RPMI8226 (cell line): ENCODE measurements at regions not wholly inside any gene's neighbourhood (a gene's known extent, or its start where the extent isn't known, plus 50 kb on each side); places are given as distances from the start of the nearest gene placed in this dataset.

Experiments used
- DNase-seq: peaks from one replicate; pipeline ENCODE4 v3.0.0-alpha.2; 2015

GRCh38 chr7:25316366-25316765 is 88.1 kb upstream of the NPVF start:
- no peak for DNase-seq

GRCh38 chr7:25318047-25318446 is 89.8 kb upstream of the NPVF start:
- DNase-seq = no peak

DNA sequence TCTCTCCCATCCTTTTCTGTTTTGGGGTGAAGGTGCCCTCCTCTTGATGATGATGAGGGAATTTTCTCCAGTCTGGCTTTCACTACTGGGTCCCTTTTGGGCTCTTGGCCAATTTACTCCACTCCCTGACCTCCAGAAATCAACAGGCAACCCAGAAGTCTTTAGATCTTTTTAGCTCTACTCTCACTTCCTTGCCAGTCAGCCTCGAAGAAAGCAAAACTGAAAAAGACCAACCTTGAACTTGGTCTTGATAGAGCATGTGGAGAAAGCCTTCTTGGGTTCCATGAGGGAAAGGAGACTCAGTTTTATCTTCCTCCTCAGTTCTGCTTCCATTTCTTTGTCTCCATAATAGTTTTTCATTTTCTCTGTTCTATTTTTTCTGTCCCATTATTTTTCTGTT is 91.4 kb upstream of the NPVF start:
- DNase-seq = no peak

DNA sequence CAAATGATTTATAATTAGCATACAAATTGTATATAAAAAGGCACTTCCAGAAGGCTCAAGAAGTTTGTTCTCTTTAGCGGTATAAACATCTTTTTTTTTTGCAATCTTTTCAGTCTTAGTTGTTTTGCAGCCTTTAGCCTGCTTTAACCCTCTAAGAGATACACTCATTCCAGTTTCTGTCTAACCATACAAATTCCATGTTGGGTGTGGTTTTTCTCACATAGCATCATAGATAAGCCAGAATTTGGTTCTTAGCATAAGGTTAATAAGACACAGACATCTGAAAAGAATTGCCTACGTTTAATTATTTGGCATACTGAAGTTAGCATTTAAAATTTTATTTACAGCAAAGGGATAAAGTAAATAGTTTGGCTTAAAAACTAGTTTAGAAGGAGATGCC is 92.5 kb upstream of the NPVF start:
- no peak for DNase-seq

GRCh38 chr7:25321424-25321823 is 93.1 kb upstream of the NPVF start:
- no peak for DNase-seq

DNA sequence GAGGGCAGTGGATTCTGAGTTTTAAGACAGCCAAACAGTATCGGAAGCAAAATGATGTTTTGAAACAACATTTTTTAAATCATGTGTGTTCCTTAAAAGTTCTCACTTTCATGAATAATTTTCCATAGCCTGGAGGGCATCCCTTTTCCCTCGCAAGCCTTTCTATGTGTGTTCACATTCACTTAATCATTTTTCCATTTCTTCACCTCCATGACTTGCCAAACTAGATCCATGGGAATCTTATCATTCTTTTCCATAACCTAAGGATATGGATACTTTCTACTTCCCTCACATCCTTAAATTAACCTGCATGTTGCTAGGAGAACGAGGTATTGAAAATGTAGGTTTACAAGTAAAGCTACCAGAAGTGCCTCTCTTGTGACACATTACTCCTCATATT is 94.2 kb upstream of the NPVF start:
- DNase-seq = no peak

DNA sequence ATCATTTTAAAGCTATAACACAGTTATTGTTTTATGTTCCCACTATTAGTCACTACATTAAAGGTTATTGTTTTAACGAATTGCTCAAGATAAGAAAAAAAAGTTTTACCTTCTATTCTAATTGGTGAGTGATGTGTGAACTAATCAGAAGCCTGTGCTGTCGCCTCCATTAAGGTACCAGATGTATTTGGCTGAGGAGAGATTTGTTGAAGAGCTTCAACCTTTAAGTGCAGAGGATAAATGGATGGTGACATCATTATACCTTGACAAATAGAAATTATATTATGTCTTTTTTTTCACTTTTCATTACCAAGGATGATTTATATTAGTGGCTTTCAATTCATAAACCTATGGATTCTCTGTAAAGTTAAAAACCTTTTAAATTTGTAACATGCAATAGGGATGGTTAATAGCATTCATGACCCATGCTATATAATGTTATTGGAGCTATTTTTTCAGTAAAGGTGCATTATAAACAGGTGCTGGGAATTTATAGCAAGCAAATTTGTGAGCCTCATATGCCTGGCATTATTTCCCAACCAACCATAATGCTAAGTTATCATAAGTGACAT is 97.0 kb upstream of the NPVF start:
- no peak for DNase-seq

DNA sequence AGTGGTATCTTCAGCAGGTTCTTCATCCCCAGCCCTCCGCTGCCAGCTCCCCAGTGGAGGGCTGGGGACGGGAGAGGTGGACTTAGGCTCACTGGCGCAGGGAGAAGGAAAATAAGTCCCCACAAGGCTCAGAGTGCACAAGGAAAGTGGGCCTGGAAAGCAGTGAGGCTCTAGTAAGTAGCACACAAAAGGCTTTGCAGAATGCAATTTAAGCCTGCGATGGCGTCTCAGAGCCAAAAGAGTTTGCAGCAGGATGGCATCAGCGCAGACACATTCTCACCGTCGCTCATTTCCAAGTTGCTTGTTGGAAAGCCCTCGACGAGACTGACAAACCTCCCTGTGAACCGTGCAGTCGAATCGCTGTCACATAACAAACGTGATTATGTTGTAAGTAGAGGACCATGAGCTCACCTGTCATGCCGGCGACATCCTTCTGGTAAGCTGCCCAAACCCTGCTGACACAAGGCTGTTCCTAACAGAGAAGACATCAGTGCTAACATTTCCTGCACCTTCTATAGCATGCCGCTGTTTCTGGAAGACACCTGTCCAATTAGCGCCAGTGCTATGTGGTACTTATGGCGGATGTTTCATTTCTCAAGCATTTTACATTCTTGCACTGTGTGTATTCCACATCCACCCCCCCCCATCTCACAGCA is 98.3 kb upstream of the NPVF start:
- DNase-seq = no peak

GRCh38 chr7:25329815-25330214 is 101.5 kb upstream of the NPVF start:
- DNase-seq = no peak

- no peak for DNase-seq
Measured at GRCh38 chr7:25333296-25333928, 105.1 kb upstream of the NPVF start.

DNA sequence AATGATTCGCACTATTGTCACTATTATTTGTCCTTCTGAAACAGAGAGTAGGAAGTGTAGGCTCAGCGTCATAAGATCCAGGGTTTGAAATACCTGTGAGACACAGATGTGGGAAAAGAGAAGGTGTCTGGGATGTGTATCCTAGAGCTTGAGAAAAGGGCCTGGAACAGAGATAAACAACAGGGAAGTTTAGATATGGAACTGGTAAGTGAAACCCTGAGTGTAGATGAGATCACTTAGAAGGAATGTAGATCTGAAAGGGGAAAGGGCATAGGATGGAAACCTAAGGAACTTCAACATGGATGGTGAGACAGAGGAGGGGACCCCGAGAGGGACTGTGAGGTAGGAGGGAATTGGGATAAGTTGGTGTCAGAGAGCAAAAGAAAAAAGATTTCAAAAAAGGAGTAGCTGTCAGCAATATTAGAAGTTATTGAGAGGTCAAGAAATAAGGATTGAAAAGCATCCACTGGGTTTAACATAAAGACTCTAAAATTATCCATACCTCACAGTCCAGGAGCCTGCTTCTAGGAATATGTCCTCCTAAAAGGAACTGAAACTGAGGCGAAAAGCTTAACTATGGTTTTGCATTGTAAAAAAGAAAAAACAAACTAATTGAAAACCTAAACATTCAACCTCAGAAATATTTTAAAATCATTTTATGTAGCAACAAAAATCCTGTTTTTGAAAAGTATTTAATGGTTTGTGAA is 119.2 kb upstream of the NPVF start:
- DNase-seq = no peak

DNA sequence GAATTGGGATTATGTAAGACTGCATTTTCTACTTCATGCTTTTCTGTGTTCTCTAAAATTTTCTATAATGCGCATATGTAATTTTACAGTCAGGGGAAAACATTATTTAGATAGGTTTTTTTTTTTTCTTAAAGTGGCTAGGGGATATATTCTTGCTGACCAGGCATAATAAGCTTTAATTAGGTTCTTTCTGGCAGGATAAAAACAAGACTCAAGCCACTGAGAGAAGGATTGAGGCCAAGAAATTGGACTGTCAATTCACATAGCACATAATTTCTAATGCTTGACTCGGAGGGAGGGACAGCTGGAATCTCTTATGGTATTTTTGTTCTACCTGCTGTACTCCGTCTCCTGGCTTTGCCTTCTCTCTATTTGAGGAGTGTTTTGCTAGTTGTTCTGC is 119.8 kb upstream of the NPVF start:
- no peak for DNase-seq

DNA sequence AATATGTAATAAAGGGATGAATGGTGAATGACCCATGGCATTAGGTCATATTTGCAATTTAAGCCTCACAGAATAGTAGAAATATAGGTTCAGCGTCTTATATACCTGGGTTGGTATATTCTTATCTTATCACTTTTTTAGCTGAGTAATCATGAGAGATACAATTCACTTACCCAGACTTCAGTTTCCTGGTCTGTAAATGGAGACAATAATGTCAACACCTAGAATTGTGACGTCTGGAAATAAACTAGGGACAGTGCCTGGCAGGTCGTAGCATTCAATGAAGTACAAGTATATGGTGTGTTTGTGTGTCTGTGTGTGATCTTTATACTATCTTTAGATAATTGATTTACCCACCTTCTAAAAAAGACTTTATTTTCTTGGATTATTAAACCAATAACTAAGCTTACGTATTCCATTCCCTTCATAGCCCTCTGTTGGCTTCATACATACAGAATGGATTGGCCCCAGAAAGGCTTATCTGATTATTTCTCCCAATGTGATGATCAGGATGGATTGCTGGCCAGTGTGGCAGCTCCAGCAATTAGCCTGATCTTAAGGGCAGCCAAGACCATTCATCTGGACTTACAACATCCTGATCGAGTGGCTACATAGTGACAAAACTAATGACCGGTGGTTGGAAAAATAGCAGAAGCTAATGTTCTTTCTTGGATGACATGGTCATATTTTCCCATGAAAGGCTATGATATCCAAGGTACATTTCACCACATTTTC is 121.2 kb upstream of the NPVF start:
- DNase-seq = no peak

DNA sequence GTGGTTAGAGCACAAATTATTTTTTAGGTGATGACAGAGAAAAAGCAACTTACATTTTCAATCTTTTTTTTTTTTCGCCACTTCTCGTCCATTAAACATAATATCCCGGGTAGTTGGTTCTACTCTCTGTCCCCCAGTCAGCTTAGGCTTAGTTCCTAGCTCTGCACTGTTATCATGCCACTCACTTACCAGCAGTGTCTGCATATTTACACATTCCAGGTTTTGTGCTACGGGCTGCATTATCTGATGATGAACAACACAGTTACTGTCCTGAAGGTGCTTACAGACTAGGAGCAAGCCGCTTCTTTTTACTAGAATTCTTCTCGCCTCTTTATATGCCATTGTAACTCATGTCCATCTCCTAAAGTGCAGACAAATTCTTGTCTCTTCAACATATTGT is 121.8 kb upstream of the NPVF start:
- no peak for DNase-seq

DNA sequence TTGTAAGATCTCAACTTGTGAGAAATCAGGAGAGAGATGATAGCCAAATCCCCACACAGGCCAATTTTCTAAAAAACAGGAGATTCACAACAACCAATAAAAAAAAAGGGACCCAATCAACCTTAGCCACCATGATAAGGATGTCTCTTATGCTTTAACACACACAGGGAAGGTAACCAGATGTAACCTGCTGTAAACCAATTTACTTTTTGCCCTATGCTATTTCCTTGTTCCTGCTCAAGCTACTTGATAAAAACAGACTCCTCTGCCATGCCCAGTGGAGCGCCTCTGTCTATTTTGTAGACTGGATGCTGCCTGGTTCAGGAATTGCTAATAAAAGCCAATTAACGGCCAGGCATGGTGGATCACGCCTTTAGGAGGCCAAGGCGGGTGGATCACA is 123.5 kb upstream of the NPVF start:
- DNase-seq = no peak

GRCh38 chr7:25353196-25353595 is 124.9 kb upstream of the NPVF start:
- DNase-seq = no peak

GRCh38 chr7:25353732-25354131 is 125.4 kb upstream of the NPVF start:
- DNase-seq = no peak

DNA sequence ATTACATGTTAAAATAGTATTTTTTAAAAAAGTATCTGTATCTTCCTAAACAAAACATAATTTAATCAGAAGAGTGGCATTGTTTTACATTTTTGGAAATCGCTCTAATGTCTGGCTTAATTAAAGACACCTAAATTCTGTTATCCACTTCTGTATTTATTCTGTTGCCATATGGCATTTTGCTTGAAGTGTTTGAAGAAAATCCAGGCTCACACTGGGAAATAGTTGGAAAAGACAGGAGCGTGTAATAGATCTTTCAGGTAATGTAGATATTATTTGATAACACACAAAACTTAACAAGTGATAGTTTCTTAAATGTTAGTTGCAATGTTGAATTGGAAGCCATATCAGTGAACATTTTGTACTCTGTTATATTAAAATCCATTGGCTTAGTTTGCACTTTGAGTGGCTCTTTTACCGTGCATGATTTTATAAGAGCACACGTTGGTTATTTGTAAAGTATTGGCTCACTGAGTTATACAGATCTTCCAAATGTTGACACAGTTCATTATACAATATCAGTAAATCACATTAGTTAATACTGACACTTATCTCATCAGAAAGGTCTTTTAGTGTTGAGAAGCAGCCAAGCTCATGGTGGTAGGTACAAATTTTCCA is 128.4 kb upstream of the NPVF start:
- no peak for DNase-seq

- no peak for DNase-seq
Measured at GRCh38 chr7:25358926-25359325, 130.6 kb upstream of the NPVF start.

DNA sequence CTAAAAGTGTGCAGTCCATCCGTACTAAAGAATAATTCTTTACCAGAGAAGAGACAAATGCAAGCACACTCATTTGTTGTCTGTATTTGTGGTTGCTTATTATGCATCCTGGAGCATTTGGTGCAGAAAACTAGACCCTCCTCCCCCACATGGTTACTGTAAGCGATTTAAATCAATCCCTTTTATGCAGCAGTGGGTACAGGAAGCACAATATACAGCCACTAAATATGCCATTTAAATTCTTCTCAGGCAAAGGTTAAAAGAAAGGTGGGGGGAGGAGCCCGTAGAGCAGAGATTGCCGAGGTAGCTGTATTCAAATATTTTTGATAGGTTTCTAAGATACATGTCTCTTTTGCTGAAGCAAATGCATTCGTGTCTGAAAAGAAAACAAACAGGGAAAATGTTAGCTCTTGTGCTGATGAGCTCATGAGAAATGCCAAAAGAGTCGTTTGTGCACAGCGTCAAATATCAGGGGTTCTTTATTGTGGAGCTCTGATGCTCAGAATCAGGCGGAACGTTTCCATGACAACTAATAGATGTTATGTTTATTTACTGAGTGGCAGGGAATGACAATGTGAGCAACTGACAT is 131.3 kb upstream of the NPVF start:
- DNase-seq = no peak

DNA sequence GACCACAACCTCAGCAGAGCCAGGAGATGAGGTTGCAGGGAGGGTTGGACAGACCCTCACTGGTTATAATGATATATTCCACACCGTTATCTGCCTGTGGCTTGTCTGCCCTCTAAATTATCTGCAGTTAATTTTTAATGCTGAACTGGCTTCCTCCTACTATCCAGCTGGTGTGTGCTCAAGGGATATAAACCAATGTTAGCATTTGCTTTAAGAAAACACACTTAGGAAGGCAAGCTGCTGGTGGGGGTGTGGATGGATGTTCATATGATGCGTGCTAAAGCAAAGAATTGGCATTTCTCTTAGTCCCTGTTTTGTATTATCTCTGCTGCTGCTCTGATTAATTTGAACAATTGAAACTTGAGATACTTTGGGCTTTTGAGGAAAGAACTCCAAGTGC is 132.2 kb upstream of the NPVF start:
- DNase-seq = no peak

GRCh38 chr7:25361387-25361786 is 133.1 kb upstream of the NPVF start:
- DNase-seq = no peak

GRCh38 chr7:25361863-25362262 is 133.6 kb upstream of the NPVF start:
- no peak for DNase-seq
